ENCODE measurements at regions not wholly inside any gene's neighbourhood (a gene's known extent, or its start where the extent isn't known, plus 50 kb on each side); places are given as distances from the start of the nearest gene placed in this dataset.
A peak's percentile ranks its signal among the peaks of the same experiment; 100 is the strongest.

DNA sequence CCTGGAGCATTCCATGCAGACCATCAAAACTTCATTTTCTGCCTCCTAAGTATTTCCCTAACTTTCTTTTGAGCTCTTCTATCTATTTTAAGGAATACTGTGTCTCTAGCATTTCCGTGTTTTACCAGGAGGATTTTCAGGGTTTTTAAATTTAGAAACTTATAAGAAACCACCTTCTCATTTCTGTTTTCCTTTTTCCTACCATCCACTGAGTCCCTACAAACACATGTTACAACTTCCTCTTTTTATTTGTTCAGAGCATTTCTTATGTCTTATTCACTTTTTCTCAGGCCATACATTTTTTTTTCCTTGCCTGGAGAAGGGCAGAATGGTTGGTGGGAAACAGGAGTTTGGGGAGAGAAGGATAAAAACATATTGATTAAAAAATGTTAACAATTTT lies 130.0 kb upstream of the BMP5 start:
- no peak for DNase-seq (ENCODE audit: low spot score)
- intact Hi-C loops (cut with DNase I), result no loop called here
- no peak for ATAC-seq

DNA sequence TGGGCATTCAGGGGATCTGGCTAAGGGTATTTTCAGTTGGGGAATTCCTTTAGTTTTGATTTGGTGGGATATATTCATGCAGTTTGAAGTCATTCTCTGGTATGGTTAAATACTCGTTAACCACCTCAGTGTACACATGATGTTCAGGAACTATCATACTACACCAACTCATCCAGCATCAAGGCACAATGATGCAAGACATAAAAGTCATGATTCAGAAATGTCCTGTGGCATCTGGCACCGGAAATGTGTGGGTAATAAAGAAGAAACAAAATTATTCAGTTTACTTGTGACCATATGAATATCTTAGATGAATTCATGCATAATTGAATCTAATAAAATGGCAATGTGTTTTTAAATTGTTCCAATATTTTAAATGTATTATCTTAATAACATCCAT lies 129.0 kb upstream of the BMP5 start:
- intact Hi-C loops (cut with DNase I), result no loop called here
- DNase-seq (ENCODE audit: low spot score), result no peak
- ATAC-seq, result no peak

DNA sequence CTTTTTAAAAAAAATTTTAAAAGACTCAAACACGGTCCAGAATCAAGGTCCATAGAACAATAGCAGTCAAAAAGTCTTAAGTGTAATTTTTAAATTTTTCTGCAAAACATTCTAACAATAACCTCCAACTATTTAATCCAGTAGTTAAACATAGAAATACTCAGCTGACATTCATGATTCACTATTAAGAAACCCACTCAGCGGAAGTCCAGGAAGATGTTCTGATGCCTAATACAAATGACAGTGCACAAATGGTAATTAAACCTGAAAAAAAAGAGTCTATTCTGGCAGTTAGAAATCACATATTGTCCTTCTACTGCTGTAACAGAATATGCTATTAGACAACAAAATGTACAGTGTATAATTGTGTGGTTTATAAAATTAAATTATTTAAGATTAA lies 128.2 kb upstream of the BMP5 start:
- ATAC-seq (no peak), DNase-seq (ENCODE audit: low spot score) (no peak)
- intact Hi-C loops (cut with DNase I), result no loop called here

DNA sequence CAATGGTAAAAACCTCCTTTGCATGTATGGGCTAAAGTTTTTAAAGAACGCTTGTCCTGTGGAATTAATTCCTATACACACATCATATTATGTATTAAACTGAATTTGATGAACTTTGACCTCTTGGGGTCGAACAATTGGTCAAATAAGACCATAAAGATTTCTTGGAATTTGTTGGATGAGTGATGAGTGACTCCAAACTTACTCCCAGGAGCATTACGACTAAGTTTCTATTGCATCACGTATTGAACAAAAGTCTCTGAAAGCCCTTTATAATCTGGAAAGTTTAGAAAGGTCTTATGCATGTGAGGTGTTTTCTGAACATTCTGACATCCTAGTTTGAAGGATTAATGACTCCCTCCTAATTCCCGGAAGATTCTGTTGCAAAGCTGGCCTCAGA lies 126.9 kb upstream of the BMP5 start:
- ATAC-seq (no peak), DNase-seq (ENCODE audit: low spot score) (no peak)
- intact Hi-C loops (cut with DNase I), result no loop called here

DNA sequence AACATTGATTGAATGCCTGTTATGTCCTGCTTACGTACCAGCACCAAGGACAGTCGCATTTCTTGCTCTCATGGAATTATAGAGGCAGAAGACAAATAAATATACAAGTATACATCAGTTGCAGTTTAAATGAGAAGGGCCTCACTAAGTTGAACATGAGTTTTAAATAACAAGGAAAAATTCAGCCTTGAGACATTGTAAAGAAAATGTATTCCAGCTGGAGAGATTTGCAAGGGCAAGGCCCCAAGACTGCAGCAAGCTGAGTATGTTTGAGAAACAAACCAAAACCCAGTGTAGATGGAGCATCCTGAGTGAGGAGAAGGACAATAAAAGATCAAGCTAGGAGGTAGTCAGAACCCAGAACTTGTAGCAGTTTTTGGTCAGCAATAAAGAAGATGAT lies 123.2 kb upstream of the BMP5 start:
- DNase-seq (ENCODE audit: low spot score) (no peak), ATAC-seq (no peak)
- intact Hi-C loops (cut with DNase I), result no loop called here

DNA sequence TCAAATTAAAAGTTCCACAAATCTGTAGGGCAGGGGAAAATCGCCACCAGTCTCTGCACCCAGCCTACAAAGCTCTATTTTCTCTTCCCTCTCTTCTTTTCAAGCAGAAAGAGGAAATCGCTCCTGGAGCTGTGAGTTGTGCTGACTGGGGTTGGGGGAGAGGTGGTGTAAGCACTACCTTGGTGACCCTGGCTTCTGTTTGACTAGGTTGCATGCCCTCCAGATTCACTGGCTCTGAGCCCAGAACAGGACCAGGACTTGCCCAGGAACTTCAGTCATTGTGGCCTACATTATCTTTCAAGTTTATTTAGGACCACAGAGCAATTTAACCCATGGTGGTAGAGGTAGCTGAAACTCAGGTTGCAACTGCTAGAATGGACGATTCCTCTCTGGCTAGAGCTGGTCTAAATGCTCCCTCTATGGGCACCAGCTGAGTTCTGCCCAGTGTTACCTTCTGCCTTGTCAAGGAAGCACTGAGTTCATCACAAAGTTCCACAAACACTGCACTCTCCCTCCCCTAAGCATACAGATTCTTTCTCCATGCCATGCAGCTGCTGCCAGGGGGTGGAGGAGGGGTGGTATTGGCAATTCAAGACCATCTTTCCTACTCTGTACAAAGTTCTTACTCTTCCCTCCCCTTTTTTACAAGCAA lies 122.0 kb upstream of the BMP5 start:
- ATAC-seq, result no peak
- intact Hi-C loops (cut with DNase I), result no loop called here

DNA sequence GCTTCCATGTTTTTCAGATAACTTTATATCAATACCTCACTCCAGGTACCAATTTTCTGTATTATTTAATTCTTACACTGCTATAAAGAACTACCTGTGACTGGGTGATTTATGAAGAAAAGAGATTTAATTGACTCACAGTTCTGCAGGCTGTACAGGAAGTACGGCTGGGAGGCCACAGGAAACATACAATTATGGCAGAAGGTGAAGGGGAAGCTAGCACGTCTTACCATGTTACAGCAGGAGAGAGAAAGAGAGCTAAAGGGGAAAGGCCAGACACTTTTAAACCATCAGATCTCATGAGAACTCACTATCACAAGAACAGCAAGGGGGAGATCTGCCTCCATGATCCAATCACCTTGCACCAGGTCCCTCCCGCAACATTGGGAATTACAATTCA lies 119.1 kb upstream of the BMP5 start:
- ATAC-seq (no peak), DNase-seq (ENCODE audit: low spot score) (no peak)
- intact Hi-C loops (cut with DNase I), result no loop called here

More for the DNA sequence above, 122.0 kb upstream of the BMP5 start:
- DNase-seq (ENCODE audit: low spot score), result no peak

DNA sequence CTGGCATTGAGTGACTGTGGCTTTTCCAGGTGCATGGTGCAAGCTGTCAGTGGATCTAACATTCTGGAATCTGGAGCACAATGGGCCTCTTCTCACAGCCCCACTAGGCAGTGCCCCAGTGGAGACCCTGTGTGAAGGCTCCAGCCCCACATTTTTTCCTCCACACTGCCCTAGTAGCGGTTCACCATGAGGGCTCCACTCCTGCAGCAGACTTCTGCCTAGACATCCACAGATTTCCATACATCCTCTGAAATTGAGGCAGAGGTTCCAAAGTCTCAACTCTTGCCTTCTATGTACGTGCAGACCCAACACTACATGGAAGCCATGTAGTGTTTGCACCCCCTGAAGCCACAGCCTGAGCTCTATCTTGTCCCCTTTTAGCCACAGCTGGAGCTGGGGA lies 118.0 kb upstream of the BMP5 start:
- DNase-seq (ENCODE audit: low spot score), result no peak
- ATAC-seq, result no peak
- intact Hi-C loops (cut with DNase I), result no loop called here

DNA sequence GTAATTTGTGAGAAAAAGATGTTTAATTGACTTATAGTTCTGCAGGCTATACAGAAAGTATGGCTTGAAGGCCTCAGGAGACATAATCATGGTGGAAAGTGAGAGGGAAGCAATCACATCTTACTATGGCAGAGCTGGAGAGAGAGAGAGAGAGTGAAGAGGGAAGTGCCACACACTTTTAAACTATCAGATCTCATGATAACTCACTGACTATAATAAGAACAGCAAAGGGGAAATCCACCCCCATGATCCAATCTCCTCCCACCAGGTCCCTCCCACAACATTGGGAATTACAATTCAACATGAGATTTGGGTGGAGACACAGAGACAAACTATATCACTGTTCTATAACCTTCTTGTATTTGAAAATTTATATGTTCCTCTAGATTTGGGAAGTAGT lies 117.2 kb upstream of the BMP5 start:
- intact Hi-C loops (cut with DNase I), result no loop called here
- DNase-seq (ENCODE audit: low spot score) (no peak), ATAC-seq (no peak)

DNA sequence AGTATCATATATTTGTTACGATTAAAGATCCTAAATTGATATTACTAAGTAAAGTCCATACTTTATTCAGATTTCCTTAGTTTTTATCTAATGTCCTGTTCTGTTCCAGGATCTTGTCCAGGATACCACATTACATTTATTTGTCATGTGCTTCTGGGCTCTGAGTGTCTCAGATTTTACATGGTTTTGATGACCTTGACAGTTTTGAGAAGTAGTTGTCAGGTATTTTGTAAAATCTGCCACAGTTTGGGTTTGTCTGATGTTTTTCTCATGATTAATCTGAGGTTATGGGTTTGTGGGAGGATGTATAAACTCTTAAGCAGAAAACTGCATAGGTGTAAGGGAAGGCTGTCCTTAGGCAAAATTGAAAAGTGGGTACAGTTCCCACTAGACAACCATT lies 109.9 kb upstream of the BMP5 start:
- intact Hi-C loops (cut with DNase I), result no loop called here
- no peak for DNase-seq (ENCODE audit: low spot score)
- ATAC-seq, result no peak

DNA sequence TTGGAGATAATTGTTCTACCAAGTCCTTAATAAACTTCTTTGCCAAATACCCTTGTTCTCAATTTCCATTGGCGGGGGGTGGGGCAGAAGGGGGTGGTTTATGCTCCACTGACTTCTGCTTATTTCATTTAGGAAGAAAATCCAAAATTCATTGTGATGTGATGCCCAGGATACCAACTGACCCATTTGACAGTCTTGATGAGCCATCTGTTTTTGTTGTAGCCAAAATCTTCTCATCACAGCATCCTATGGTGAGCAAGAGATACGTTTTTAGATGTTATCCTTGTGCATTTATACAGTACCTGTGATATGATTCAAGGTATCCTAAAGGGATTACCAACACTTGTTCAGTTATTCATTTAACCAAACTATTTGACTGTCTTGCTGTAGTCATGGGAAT lies 108.5 kb upstream of the BMP5 start:
- intact Hi-C loops (cut with DNase I), result loop anchor here (5.0 kb wide), 1 partner anchor 308 kb away; no protein-coding TSS in a partner anchor
- ATAC-seq (no peak), DNase-seq (ENCODE audit: low spot score) (no peak)

DNA sequence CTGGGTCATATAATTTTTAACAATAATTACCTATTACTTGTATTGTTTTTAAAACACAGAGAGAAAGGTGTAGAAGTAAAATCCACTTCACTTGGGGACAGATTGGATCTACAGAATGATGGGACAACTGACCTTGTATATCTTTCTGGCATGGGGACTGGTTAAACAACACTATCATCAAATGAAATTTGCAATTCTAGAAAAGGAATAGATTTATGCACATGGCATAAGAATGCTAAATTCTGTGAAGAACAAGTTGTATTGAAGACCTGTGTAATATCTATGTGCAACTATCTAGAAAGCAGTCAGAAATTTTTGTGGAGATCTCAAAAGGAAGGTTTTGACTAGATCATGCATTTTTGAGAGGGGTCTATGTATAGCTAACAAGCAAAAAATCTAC lies 106.3 kb upstream of the BMP5 start:
- intact Hi-C loops (cut with DNase I), result loop anchor here (5.0 kb wide), 1 partner anchor 311 kb away; no protein-coding TSS in a partner anchor
- no peak for DNase-seq (ENCODE audit: low spot score)
- ATAC-seq, result no peak

DNA sequence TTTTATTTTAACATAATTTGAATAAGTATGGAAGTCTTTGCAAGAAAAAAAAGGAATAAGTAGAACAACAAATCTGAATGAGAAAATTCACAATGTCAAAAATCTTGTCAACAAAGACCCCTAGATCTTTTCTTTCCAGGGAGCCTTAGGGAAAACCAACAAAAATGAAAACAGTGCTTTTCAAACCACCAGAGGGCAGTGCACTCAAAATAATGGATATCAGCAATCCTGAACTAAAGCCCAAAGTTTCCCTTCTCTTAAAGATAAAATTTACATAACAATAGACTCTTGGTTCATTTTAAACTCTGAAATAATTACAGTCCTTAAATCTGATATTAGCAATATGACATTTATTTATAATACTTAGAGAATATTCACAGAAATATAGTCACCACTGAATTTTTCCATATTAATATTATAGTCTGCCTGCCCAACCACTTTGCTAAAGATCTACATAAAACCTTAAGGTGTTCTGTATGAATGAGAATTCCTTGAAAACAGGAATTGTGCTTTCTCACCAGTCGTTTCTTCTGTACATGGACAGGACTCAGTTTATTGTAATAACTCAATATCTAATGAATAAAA lies 105.3 kb upstream of the BMP5 start:
- no peak for DNase-seq (ENCODE audit: low spot score)
- intact Hi-C loops (cut with DNase I), result loop anchor here (5.0 kb wide), 1 partner anchor 312 kb away; no protein-coding TSS in a partner anchor
- ATAC-seq, result peak; percentile 51

DNA sequence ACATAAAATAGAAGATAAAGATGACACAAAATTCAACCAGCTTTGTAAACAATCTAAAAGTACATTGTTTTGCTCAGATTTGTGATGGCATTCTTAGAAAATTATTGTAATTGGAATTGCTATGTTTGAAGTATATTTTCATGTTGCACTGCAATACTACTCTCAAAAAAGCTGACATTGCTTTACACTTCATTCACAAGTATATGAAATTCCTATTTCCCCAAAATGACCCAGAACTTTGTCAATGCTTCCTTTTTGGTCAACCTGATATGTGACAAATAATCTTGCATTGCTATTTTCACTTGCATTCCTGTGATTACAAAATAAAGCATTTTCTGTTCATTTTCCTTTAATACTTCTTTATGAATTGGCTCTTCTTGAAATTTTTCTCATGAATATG lies 104.1 kb upstream of the BMP5 start:
- ATAC-seq (no peak), DNase-seq (ENCODE audit: low spot score) (no peak)
- intact Hi-C loops (cut with DNase I), result no loop called here

DNA sequence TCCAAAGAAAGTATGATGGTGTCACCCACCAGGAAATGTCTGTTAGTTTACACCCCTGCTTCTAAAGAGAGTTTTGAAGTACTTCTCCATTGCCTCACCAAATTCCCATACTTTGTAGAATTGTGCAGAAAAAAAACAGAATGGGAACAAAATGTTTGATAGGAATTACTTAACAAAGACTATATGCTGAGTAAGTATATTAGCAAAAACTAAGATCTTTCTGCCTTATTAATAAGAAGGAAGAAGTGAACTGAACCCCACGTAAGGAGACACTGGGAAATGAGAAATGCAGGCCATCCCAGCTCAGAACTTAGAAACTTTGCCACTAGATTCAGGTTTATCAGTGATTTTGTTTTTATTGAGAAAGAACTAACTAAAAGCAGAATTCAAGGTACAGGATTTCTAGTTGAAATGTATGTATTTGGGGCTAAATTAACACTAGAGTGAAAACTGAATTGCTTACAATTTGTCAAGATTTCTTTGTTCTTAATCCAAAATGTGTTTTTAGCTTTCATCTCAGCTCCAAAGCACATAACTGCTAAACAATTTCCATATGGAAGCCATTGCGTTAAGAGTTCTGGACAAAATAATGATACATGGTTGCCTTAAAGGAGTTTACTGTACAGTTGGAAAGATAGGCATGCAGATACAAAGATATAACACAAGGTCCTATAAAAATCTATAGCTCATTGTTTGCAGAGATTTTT lies 102.7 kb upstream of the BMP5 start:
- ATAC-seq (no peak), DNase-seq (ENCODE audit: low spot score) (no peak)
- intact Hi-C loops (cut with DNase I), result no loop called here

DNA sequence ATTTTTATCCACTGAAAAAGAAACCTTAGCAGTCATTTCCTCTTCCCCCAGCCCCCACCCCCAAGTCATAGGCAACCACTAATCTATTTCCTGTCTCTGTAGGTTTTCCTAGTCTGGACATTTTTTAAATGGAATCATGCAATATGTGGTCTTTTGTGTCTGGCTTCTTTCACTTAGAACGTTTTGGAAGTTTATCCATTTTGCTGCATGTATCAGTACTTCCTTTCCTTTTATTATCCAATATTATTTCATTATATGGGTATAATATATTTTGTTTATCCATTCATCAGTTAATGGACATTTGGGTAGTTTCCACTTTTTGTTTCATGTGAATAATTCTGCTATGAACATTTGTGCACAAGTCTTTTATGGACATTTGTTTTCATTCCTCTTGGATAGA lies 99.3 kb upstream of the BMP5 start:
- no peak for ATAC-seq
- no peak for DNase-seq (ENCODE audit: low spot score)
- intact Hi-C loops (cut with DNase I), result loop anchor here (5.0 kb wide), 1 partner anchor 883 kb away; no protein-coding TSS in a partner anchor

DNA sequence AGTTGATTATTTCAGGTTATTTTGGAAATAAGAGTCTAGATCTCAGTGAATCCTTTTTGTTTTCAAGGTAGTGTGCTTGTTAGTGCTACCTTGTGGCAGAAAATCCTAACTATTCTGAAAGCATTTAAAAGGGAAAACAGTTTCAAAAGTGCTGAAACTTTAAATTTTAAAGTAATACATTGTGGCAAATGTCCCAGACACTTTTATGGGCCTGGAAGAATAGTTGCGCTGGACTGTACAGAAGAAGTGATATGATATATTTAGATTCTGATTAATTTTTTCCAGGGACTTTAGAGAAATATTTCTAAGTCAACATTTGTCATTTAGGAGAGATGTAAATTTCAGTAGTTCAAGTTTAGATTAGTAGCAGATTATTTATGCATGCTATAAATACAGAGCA lies 96.7 kb upstream of the BMP5 start:
- DNase-seq (ENCODE audit: low spot score) (no peak), ATAC-seq (no peak)
- intact Hi-C loops (cut with DNase I), result loop anchor here (5.0 kb wide), 1 partner anchor 885 kb away; no protein-coding TSS in a partner anchor

DNA sequence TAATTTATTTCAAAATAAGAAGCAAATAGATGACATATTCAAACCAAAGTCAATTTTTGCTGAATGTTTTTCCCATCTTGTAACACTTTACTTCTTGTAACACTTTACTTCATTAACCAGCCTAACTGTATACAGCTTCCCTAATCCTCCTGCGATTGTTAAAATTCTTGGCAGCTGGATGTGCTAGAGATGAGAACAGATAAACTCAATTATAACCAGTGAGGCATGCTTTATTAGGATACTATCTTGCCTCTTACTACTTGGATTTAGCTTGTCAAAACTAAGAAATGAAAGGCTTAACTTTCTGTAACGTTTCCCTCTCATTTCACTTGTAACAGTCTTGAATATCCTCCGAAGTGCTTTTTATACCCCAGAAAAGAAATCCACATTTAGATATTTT lies 94.1 kb upstream of the BMP5 start:
- intact Hi-C loops (cut with DNase I), result no loop called here
- ATAC-seq (no peak), DNase-seq (ENCODE audit: low spot score) (no peak)

DNA sequence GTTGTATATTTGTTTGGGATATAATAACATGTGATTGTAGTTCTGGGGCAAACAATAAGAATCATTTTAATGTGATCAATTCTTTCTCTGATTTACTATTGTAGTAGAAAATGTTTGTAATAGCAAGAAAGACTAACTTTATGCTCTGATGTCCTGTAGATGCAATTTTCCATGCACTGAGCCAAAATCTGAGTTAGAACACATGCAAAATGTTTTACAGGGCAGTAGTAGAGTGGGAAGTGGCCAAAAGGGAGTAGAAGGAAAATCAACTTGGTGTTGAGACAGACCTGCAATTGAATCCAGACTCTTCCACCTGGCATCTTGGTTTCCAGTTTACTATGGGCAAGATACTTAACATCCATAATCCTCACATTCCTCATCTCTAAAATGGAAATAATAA lies 93.5 kb upstream of the BMP5 start:
- DNase-seq (ENCODE audit: low spot score), result no peak
- no peak for ATAC-seq
- intact Hi-C loops (cut with DNase I), result no loop called here

DNA sequence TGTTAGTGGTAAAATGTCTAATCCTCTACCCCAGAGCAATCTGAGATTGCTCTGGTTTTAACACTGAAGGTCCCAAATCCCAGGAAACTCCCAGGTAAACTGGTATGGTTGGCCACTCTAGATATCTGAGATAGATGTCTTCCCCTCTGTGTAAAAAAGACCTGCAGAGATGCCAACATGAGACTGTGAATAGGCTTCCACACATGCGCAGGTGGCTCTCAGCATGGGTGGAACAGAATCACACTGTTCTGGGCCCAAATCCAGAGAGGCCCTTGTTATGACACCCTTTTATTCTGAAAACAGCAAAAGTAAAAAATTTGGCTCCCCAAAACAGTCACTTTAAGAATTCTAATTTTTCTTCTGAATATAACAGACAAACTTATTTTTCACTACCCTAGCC lies 88.7 kb upstream of the BMP5 start:
- DNase-seq (ENCODE audit: low spot score) (no peak), ATAC-seq (no peak)
- intact Hi-C loops (cut with DNase I), result no loop called here

DNA sequence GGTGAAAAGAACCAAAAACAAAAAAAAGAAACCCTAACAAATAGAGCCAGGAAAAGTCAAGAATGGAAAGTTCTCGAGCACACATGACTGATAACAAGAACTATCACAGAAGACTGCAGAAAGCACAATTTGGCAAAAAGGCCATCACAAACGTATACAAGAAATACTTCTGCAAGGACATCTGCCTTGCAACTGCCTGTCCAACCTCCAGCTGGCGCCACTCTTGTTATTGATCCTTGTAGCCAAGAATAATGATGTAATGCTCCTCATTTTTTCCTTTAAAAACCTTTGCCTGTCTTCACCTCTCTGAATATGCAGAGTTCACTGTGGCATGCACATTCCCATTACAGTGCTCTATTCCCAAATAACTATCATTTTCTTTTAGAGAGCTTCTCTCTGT lies 87.9 kb upstream of the BMP5 start:
- DNase-seq (ENCODE audit: low spot score) (no peak), ATAC-seq (no peak)
- intact Hi-C loops (cut with DNase I), result no loop called here
